GM19351 (cell line): ENCODE measurements at regions not wholly inside any gene's neighbourhood (a gene's known extent, or its start where the extent isn't known, plus 50 kb on each side); places are given as distances from the start of the nearest gene placed in this dataset.

ENCODE experiments used
- ATAC-seq: cut with Tn5 transposase; IDR thresholded peaks from one replicate; pipeline ENCODE4 v1.9.1; 2021; ENCODE audit warnings: mild to moderate bottlenecking, moderate library complexity; ENCODE audit not compliant: unreplicated experiment

- ATAC-seq, result no peak
Observed at GRCh38 chr15:77824361-77825251, 191.9 kb upstream of the LINGO1 start.

- ATAC-seq, result no peak
Observed at GRCh38 chr15:77823736-77824135, 191.0 kb upstream of the LINGO1 start.

- no peak for ATAC-seq
Observed at GRCh38 chr15:77822631-77823230, 190.0 kb upstream of the LINGO1 start.

- ATAC-seq, result no peak
Observed at GRCh38 chr15:77821959-77822256, 189.2 kb upstream of the LINGO1 start.

GRCh38 chr15:77821188-77821958 is 188.7 kb upstream of the LINGO1 start:
- ATAC-seq, result no peak

GRCh38 chr15:77819851-77820728 is 187.4 kb upstream of the LINGO1 start:
- ATAC-seq, result no peak

GRCh38 chr15:77819048-77819850 is 186.5 kb upstream of the LINGO1 start:
- ATAC-seq, result no peak

GRCh38 chr15:77818484-77819047 is 185.9 kb upstream of the LINGO1 start:
- ATAC-seq, result no peak

GRCh38 chr15:77817434-77817833 is 184.7 kb upstream of the LINGO1 start:
- no peak for ATAC-seq

GRCh38 chr15:77816983-77817382 is 184.3 kb upstream of the LINGO1 start:
- ATAC-seq, result no peak

GRCh38 chr15:77815015-77815414 is 182.3 kb upstream of the LINGO1 start:
- ATAC-seq, result no peak

GRCh38 chr15:77812664-77813063 is 180.0 kb upstream of the LINGO1 start:
- ATAC-seq, result no peak

- ATAC-seq, result no peak
Observed at GRCh38 chr15:77811270-77811669, 178.6 kb upstream of the LINGO1 start.

GRCh38 chr15:77810130-77810571 is 177.4 kb upstream of the LINGO1 start:
- no peak for ATAC-seq

- no peak for ATAC-seq
Observed at GRCh38 chr15:77808581-77809177, 176.0 kb upstream of the LINGO1 start.

- no peak for ATAC-seq
Observed at GRCh38 chr15:77808075-77808474, 175.4 kb upstream of the LINGO1 start.

GRCh38 chr15:77807611-77808010 is 174.9 kb upstream of the LINGO1 start:
- no peak for ATAC-seq

GRCh38 chr15:77807115-77807514 is 174.4 kb upstream of the LINGO1 start:
- no peak for ATAC-seq

- ATAC-seq, result no peak
Observed at GRCh38 chr15:77804210-77804609, 171.5 kb upstream of the LINGO1 start.
